ENCODE measurements at regions not wholly inside any gene's neighbourhood (a gene's known extent, or its start where the extent isn't known, plus 50 kb on each side); places are given as distances from the start of the nearest gene placed in this dataset.

DNA sequence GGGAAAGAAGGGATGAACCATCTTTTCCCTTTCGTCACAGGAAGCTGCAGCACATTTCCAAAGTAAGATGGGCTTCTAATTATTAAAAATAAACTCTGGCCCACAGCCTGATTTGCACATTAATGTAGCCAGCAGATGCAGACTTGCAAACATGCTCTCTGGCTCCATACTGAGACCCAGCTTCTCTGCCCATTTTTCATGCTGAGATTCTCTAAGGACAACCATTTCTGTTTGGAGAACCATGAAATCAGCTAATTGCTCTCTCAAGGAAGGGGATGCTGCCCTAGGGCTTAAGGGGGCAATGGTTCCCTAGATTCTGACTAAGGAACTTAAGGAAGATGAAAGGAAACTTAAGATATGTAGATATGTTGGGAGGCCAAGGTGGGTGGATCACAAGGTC lies 63.0 kb upstream of the CES5A start:
- DNase-seq: no peak

DNA sequence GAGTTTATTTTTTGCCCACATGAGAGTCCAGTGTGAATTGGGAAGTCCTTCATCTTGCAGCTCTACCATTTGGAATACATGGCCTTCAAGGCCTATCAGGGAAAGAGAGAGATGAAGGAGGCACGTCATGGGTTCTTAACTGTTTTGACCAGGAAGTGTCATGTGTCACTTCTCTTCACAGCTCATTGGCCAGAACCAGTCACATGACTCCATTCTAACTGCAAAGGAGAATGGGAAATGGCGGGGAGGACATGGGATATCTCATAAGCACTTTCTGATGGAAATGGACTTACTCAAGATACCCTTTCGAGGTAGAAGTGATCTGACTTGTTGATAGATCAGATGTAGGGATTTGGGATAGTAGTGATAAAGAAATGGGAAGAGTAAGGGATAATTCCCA lies 57.9 kb upstream of the CES5A start:
- no peak for DNase-seq

DNA sequence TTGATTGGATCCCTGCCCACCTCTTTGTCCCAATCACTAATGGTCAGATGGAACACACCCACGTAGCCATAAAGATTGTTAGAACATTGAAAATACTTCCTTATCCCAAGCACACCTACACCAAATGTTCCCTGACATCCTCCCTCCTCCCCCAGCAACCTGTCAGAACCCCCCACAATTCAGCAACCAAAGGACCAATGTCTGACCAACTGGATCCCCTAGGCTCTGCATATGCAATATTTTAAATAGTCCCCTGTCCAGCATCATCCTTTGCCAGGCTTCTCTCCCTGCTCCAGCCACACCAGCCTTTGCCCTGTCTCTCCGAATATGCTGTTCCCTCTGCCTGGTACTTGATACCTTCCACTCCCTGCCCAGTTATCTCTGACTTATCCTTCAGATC lies 54.9 kb upstream of the CES5A start:
- no peak for DNase-seq

DNA sequence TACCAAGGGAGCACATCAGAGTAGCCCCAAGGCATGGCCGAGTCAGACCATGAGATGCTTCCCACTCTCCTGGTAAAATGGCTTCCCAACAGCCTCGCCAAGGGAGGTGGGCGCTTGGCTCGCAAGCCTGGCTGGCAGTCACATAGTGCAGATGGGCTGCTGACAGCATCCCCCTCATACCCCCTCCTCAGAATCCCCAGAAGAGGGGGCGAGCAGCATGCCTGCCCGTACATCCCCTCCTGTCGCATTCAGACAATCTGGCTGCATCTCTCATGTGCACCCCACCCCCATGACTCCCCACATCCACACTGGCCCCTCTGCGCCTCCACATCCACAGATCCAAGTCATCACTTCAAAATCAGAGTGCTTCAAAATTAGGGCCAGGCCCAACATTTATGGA lies 54.0 kb upstream of the CES5A start:
- no peak for DNase-seq

DNA sequence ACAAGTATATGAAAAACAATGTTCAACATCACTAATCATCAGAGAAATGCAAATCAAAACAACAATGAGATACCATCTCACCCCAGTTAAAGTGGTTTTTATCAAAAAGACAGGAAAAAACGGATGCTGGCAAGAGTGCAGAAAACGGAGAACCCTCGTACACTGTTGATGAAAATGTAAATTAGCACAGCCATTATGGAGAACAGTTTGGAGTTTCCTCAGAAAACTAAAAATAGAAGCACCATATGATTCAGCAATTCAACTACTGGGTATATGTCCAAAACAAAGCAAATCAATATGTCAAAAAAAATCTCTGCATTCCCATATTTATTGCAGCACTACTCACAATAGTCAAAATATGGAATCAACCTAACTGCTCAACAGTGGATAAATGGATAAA lies 50.1 kb upstream of the CES5A start:
- DNase-seq: no peak
